ENCODE measurements at regions not wholly inside any gene's neighbourhood (a gene's known extent, or its start where the extent isn't known, plus 50 kb on each side); places are given as distances from the start of the nearest gene placed in this dataset.

DNA sequence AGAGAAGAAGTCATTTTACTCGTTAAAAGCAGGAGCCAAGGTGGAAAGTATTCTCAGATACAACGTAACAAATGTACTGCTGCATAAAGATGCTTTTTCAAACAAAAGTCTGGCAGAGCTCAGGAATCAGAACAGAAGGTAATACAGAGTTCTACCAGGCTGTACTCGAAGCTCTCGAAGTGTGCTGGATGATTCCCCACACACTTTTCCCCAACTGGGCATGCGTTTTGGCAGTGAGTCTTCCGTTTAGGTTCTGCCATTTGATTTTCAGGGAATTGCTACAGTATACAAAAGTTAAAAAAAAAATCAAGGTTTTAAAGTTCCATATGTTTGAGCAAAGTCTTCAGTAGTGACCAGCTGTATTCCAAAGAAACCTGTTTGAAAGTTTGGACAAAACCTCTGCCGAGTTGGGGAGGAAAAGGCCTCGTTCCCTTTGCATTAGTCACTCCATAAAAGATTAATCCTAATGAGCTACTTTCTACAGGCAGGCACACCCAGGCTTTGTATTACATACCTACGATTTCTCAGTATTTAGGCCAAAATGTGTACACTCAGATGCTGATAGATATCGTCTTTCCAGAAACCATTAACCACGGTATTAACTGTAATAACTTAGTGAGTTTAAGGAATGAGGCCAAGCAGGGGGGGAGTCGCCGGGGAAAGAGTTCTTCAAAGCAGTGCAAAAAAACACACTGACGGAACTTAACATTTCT lies 477.1 kb downstream of the LMO4 start:
- DNase-seq (ENCODE audit: low read depth) (peak; percentile 95), FAIRE-seq (no peak)
- no peaks in the 10 kb centered on the region for H3K27me3 Mint-ChIP-seq (ENCODE audit: low read depth, unreplicated experiment)
- peak overlapping the region; percentile 69 for H3K4me2 ChIP-seq (ENCODE audit: low read length)
- no peaks in the 10 kb centered on the region for H3K9me3 ChIP-seq (ENCODE audit: insufficient read depth, low read depth, low read length)
- peaks cover 6% of the 10 kb centered on the region for H3K4me1 ChIP-seq (ENCODE audit: insufficient read depth, low read length)
- no peaks in the 10 kb centered on the region for H3K79me2 ChIP-seq (ENCODE audit: insufficient read depth, low read length)
- no peaks in the 10 kb centered on the region for H4K20me1 ChIP-seq (ENCODE audit: insufficient read depth, low read length)
- H3K9me3 Mint-ChIP-seq (ENCODE audit: unreplicated experiment) = no peaks in the 10 kb centered on the region
- no peaks in the 10 kb centered on the region for H3K36me3 Mint-ChIP-seq (ENCODE audit: low read depth, unreplicated experiment)
- no peak overlapping the region for H3K9ac ChIP-seq (ENCODE audit: low read length)
- H3K4me3 Mint-ChIP-seq (ENCODE audit: unreplicated experiment) = no peak overlapping the region
- peak overlapping the region; percentile 43 for H2AFZ ChIP-seq (ENCODE audit: low read depth, low read length)
- H3K27ac Mint-ChIP-seq (ENCODE audit: unreplicated experiment) = no peak overlapping the region
- H3K4me1 Mint-ChIP-seq (ENCODE audit: low read depth, unreplicated experiment) = peaks cover 5% of the 10 kb centered on the region
- no peaks in the 10 kb centered on the region for H3K36me3 ChIP-seq (ENCODE audit: insufficient read depth, low read length)
- TF ChIP-seq EZH2 (IDR thresholded peaks at IDR 0.05; ENCODE audit: insufficient read depth, low read length) = no peak
- TF ChIP-seq, protein P1, sequence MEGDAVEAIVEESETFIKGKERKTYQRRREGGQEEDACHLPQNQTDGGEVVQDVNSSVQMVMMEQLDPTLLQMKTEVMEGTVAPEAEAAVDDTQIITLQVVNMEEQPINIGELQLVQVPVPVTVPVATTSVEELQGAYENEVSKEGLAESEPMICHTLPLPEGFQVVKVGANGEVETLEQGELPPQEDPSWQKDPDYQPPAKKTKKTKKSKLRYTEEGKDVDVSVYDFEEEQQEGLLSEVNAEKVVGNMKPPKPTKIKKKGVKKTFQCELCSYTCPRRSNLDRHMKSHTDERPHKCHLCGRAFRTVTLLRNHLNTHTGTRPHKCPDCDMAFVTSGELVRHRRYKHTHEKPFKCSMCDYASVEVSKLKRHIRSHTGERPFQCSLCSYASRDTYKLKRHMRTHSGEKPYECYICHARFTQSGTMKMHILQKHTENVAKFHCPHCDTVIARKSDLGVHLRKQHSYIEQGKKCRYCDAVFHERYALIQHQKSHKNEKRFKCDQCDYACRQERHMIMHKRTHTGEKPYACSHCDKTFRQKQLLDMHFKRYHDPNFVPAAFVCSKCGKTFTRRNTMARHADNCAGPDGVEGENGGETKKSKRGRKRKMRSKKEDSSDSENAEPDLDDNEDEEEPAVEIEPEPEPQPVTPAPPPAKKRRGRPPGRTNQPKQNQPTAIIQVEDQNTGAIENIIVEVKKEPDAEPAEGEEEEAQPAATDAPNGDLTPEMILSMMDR (IDR thresholded peaks at IDR 0.05; ENCODE audit: insufficient read depth, low read depth, low read length) = no peak
- no peak overlapping the region for H3K4me3 ChIP-seq (ENCODE audit: insufficient read depth, low read depth, low read length)
- no peak overlapping the region for H3K27ac ChIP-seq (ENCODE audit: low read depth, low read length)
- no peaks in the 10 kb centered on the region for H3K27me3 ChIP-seq (ENCODE audit: insufficient read depth, low read length)

DNA sequence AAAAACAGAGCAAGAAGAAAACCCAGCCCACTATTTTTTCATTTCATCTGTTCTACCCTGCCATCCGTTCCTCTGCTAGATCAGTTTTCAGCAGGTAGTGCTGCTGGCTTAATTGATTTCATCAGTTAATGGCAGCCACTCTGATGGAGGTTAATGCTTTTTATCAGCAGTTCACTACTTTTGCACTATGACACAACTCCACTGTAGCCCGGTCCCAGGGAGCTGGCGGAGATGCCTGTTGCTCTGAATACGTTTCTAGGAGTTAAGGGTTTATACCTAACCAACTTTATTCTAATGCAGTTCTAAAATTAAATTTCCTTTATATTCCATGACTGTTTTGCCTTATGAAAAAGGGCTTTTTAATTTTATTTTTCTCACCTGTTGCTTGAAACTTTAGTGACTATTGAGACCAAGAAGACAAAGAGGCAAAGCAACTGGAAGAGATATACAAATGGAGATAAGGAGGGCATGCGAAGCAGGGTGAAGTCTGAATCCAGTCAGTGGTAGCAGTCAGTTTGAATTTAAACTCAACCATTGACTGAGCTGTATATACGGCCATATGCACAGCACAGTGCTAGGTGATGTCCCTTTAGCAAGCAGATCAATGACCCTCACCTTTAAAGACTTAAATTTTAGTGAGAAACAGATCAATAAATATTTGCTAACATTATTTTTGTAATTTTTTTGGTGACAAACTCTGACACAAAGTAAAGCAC lies 477.9 kb downstream of the LMO4 start:
- Histone ChIP-seq H3K4me2 (ENCODE audit: low read length) (peak overlapping the region; percentile 69), H4K20me1 (ENCODE audit: insufficient read depth, low read length) (no peaks in the 10 kb centered on the region), H3K4me3 (ENCODE audit: insufficient read depth, low read depth, low read length) (no peak overlapping the region), H3K9ac (ENCODE audit: low read length) (no peak overlapping the region), H3K79me2 (ENCODE audit: insufficient read depth, low read length) (no peaks in the 10 kb centered on the region), H2AFZ (ENCODE audit: low read depth, low read length) (peak overlapping the region; percentile 28), H3K9me3 (ENCODE audit: insufficient read depth, low read depth, low read length) (no peaks in the 10 kb centered on the region), H3K36me3 (ENCODE audit: insufficient read depth, low read length) (no peaks in the 10 kb centered on the region), H3K27ac (ENCODE audit: low read depth, low read length) (no peak overlapping the region), H3K4me1 (ENCODE audit: insufficient read depth, low read length) (peaks cover 6% of the 10 kb centered on the region), H3K27me3 (ENCODE audit: insufficient read depth, low read length) (no peaks in the 10 kb centered on the region)
- TF ChIP-seq, protein P1 (IDR thresholded peaks at IDR 0.05; ENCODE audit: insufficient read depth, low read depth, low read length) = no peak
- TF ChIP-seq EZH2 (IDR thresholded peaks at IDR 0.05; ENCODE audit: insufficient read depth, low read length) = no peak
- Mint-ChIP-seq H3K4me1 (ENCODE audit: low read depth, unreplicated experiment) (peaks cover 5% of the 10 kb centered on the region), H3K36me3 (ENCODE audit: low read depth, unreplicated experiment) (no peaks in the 10 kb centered on the region), H3K27me3 (ENCODE audit: low read depth, unreplicated experiment) (no peaks in the 10 kb centered on the region), H3K4me3 (ENCODE audit: unreplicated experiment) (no peak overlapping the region), H3K9me3 (ENCODE audit: unreplicated experiment) (no peaks in the 10 kb centered on the region), H3K27ac (ENCODE audit: unreplicated experiment) (no peak overlapping the region)
- no peak for DNase-seq (ENCODE audit: low read depth)
- no peak for FAIRE-seq

DNA sequence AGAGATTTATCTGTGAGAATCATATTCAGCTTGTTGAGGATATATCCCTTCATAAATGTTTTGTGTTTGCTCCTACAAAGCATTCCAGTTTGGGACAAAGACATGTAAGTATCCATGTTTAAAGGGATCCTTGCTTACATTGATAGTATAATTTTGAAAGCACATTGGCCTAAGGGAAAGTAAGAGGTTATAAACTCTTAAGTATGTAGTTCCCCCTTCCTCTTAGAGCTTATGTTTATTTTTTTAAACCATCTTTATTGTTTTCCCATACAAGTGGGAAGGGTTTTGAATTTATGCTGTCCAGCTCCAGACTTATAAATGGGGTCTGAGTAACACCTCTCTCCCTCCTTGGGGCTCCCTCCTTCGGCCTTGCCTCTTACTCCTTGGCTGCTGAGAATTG lies 481.5 kb downstream of the LMO4 start:
- Histone ChIP-seq H3K27me3 (ENCODE audit: insufficient read depth, low read length) (no peaks in the 10 kb centered on the region), H3K36me3 (ENCODE audit: insufficient read depth, low read length) (no peaks in the 10 kb centered on the region), H4K20me1 (ENCODE audit: insufficient read depth, low read length) (no peaks in the 10 kb centered on the region), H3K4me3 (ENCODE audit: insufficient read depth, low read depth, low read length) (no peak overlapping the region), H3K27ac (ENCODE audit: low read depth, low read length) (no peak overlapping the region), H3K9me3 (ENCODE audit: insufficient read depth, low read depth, low read length) (no peaks in the 10 kb centered on the region), H3K79me2 (ENCODE audit: insufficient read depth, low read length) (no peaks in the 10 kb centered on the region), H3K4me2 (ENCODE audit: low read length) (no peak overlapping the region), H3K4me1 (ENCODE audit: insufficient read depth, low read length) (peaks cover 6% of the 10 kb centered on the region), H3K9ac (ENCODE audit: low read length) (no peak overlapping the region), H2AFZ (ENCODE audit: low read depth, low read length) (no peak overlapping the region)
- Mint-ChIP-seq H3K27me3 (ENCODE audit: low read depth, unreplicated experiment) (no peaks in the 10 kb centered on the region), H3K4me1 (ENCODE audit: low read depth, unreplicated experiment) (peaks cover 5% of the 10 kb centered on the region), H3K36me3 (ENCODE audit: low read depth, unreplicated experiment) (no peaks in the 10 kb centered on the region), H3K27ac (ENCODE audit: unreplicated experiment) (no peak overlapping the region), H3K9me3 (ENCODE audit: unreplicated experiment) (no peaks in the 10 kb centered on the region), H3K4me3 (ENCODE audit: unreplicated experiment) (no peak overlapping the region)
- TF ChIP-seq, protein P1 (IDR thresholded peaks at IDR 0.05; ENCODE audit: insufficient read depth, low read depth, low read length) = no peak
- no peak for TF ChIP-seq EZH2 (IDR thresholded peaks at IDR 0.05; ENCODE audit: insufficient read depth, low read length)
- DNase-seq (ENCODE audit: low read depth) (peak; percentile 39), FAIRE-seq (no peak)
